ENCODE measurements at regions not wholly inside any gene's neighbourhood (a gene's known extent, or its start where the extent isn't known, plus 50 kb on each side); places are given as distances from the start of the nearest gene placed in this dataset.

DNA sequence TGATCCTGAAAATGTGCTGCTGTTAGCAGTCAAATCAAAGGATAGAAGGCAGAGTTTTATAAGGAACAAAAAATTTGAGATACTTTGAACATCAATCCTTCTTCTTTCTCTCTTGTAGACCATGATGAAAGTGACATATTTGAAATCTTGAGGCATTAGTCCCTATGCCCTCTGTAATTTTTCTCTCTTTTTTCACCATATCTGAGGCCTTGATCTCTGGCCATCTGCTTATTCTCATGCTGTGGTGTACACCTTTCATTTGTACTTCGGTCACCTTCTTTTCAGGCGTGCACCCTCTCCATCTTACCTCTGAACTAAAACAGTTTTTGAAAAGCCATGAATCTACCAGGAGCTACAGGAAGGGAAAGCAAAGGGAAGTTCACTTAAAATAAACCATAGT lies 420.9 kb downstream of the C12orf50 start:
- BruUV-seq (replicated peaks), result no TSS peak
- Histone ChIP-seq H3K4me2 (ENCODE audit: insufficient read depth, low read length) (no peak overlapping the region), H3K9me3 (replicated peaks; ENCODE audit: control insufficient read depth, insufficient read depth, low read length) (no peaks in the 10 kb centered on the region), H3K36me3 (ENCODE audit: control insufficient read depth in 2 of 2, extremely low read depth in 1 of 2, insufficient read depth in 2 of 2, low read length in 2 of 2) (no peaks in the 10 kb centered on the region), H3K4me3 (replicated peaks in 1 of 3; ENCODE audit: insufficient read depth in 1 of 3, low read depth in 1 of 3, low read length in 3 of 3) (no peak overlapping the region), H3K27me3 (ENCODE audit: control insufficient read depth in 2 of 2, insufficient read depth in 2 of 2, low read length in 2 of 2) (no peaks in the 10 kb centered on the region), H3K27ac (ENCODE audit: insufficient read depth, low read depth, low read length) (no peak overlapping the region), H3K9ac (replicated peaks; ENCODE audit: extremely low read depth, insufficient read depth, low read length) (no peak overlapping the region), H4K20me1 (replicated peaks; ENCODE audit: control insufficient read depth, extremely low read depth, insufficient read depth, low read length) (no peaks in the 10 kb centered on the region), H3K9me1 (replicated peaks; ENCODE audit: control insufficient read depth, extremely low read depth, insufficient read depth, low read length) (no peaks in the 10 kb centered on the region), H2AFZ (ENCODE audit: low read depth, low read length) (no peak overlapping the region), H3K79me2 (ENCODE audit: control insufficient read depth, insufficient read depth, low read length) (no peaks in the 10 kb centered on the region), H3K4me1 (ENCODE audit: control insufficient read depth, extremely low read depth, insufficient read depth, low read length) (no peaks in the 10 kb centered on the region)
- CTCF ChIA-PET, result no interaction called here
- no peak for TF ChIP-seq POLR2AphosphoS5 (IDR thresholded peaks at IDR 0.05; ENCODE audit: insufficient read depth, low read depth, low read length)
- TF ChIP-seq, protein P1, sequence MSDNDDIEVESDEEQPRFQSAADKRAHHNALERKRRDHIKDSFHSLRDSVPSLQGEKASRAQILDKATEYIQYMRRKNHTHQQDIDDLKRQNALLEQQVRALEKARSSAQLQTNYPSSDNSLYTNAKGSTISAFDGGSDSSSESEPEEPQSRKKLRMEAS (IDR thresholded peaks at IDR 0.05; ENCODE audit: insufficient read depth, insufficient read length), result no peak
- no peak for TF ChIP-seq FOS (IDR thresholded peaks at IDR 0.05; ENCODE audit: borderline replicate concordance, insufficient read depth, low read length)
- TF ChIP-seq EZH2 (IDR thresholded peaks at IDR 0.05; ENCODE audit: borderline replicate concordance, low read depth, low read length, severe bottlenecking), result no peak
- TF ChIP-seq JUN (IDR thresholded peaks at IDR 0.05; ENCODE audit: borderline replicate concordance, insufficient read depth, insufficient read length, low read depth), result no peak
- TF ChIP-seq, protein P2, sequence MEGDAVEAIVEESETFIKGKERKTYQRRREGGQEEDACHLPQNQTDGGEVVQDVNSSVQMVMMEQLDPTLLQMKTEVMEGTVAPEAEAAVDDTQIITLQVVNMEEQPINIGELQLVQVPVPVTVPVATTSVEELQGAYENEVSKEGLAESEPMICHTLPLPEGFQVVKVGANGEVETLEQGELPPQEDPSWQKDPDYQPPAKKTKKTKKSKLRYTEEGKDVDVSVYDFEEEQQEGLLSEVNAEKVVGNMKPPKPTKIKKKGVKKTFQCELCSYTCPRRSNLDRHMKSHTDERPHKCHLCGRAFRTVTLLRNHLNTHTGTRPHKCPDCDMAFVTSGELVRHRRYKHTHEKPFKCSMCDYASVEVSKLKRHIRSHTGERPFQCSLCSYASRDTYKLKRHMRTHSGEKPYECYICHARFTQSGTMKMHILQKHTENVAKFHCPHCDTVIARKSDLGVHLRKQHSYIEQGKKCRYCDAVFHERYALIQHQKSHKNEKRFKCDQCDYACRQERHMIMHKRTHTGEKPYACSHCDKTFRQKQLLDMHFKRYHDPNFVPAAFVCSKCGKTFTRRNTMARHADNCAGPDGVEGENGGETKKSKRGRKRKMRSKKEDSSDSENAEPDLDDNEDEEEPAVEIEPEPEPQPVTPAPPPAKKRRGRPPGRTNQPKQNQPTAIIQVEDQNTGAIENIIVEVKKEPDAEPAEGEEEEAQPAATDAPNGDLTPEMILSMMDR (IDR thresholded peaks at IDR 0.05; ENCODE audit: extremely low read depth in 1 of 2, insufficient read depth in 1 of 2, low read depth in 1 of 2, low read length in 2 of 2), result no peak
- TF ChIP-seq POLR2A (IDR thresholded peaks at IDR 0.05; ENCODE audit: low read depth, low read length), result no peak
- no peak for TF ChIP-seq GATA2 (IDR thresholded peaks at IDR 0.05; ENCODE audit: insufficient read depth, insufficient read length, low read depth, low read length)
- TF ChIP-seq MYC (IDR thresholded peaks at IDR 0.05; ENCODE audit: low read depth, low read length), result no peak
- intact Hi-C loops (cut with micrococcal nuclease) (no loop called here), dilution Hi-C loops (cut with MboI; ENCODE audit: extremely low pct_ligation_motif_present, low sequenced_read_pairs) (no loop called here)
- FAIRE-seq (no peak), DNase-seq (ENCODE audit: low read depth, low spot score) (no peak)
- POLR2A ChIA-PET, result no interaction called here

Measured in endothelial cell of umbilical vein (primary cell).